Tongue (tissue), 1 donor: ENCODE measurements at regions not wholly inside any gene's neighbourhood (a gene's known extent, or its start where the extent isn't known, plus 50 kb on each side); places are given as distances from the start of the nearest gene placed in this dataset.

Experiments
- DNase-seq: peaks from one replicate; pipeline ENCODE4 v3.0.0-alpha.2; 2015

DNA sequence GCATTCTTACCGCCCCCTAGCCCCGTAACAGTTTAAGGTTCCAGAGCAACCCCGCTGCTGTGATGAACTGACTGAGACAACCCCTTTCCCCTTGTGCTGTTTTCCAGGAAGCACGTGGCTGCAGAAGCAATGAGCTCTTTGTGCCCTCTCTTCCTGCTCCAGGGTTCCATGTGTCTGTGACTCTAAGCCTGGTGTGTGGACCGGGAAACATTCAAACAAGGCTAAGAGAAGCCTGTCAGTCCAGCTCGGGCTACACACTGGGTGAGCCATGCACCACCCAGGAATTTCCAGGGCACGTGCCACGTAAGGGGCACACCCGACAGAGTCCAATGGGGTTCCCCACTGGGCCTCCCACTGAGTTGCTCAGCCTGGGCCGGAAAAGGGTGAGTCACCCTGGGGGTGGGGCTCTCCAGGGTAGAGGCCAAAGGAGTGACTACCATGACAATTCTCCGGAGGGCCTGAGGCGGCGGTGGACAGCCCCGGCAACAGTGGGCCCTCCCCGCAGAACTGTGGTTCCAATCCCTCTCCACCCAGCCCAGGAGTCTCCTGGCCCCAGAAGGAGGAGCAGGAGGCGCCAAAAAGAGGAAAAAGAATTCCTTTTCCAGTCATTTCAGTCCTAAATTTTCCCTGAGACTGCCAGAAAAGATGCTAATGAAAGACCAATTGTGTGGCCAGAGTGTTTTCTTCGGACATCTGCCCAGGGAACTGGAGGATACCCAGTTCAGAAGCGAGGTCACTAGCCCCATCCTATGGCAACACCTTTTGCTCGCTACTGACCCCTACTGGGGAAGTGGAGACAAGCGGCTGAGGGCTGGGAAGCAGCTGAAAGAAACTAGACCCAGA lies 157.8 kb upstream of the SLC1A4 start:
- DNase-seq: peak; percentile 72

DNA sequence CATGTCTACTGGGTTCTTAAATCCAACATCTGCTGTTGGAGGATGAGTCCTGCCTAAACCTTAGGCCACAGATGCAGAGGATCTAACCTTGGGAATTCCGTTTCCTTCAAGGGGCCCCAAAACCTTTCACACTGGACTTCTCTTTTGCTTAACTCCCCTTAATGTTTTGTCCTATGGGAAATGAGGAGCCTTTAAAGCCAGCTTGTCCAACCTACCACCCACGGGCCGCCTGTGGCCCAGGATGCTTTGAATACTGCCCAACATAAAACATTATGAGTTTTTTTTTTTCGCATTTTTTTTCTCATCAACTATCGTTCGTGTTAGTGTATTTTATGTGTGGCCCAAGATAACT lies 157.2 kb upstream of the SLC1A4 start:
- no peak for DNase-seq

DNA sequence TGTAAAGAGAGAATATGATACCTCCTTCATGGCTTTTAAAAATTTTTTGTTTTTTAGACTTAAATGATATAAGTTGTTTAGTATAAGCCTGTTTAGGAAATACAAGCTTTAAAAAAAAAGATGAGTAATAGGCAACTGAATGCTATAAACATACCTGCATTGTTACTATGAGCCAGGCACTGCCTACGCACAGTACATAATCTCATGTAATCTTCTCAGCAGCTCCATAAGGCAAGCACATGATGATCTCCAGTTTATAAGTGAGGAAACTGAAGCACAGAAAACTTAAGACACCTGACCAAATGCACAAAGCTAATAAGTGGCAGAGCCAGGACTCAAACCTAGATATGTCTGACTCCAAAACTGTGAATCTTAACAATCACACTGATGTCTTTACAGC lies 156.3 kb upstream of the SLC1A4 start:
- no peak for DNase-seq

DNA sequence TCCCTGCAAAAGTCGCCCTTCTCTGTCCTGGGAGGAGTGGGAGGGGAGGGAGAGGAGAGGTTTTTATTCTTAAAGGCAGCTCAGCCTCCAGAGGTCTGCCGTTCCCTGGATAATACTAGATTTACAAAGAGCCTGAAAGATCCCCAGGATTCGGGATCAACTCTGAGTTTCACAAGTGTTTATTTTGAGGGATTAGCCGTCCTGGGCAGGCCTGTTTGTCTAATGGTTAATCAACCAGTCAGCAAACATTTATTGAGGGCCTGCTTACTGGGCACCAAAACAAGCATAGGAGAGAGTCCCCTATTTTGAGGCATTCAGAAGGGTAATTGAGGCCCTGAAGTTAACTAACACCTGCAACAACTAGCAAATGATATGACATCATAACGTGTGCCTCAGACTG lies 152.6 kb upstream of the SLC1A4 start:
- no peak for DNase-seq

DNA sequence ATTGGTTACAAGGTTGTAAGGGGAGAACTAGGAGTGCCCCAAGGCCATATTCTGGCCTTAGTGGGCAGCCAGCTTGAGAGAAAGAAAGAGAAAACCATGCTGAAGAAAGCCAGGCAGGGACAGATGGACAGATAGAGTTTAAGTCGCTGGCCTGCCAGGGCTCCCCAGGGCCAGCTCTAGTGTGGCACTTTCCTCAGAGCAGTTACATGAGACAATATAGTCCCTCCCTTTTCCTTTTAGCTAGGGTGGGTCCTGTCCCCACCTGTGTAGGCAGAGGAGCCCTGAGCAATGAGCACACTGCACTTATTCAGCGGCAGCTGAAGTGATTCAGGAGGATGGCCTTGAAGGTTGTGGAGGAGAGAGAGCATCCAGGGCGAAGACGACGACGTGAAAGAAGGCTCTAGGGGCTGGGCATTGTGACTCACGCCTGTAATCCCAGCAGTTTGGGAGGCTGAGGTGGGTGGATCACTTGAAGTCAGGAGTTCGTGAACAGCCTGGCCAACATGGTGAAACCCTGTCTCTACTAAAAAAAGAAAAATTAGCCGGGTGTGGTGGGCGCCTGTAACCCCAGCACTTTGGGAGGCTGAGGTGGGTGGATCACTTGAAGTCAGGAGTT lies 152.0 kb upstream of the SLC1A4 start:
- DNase-seq: no peak

DNA sequence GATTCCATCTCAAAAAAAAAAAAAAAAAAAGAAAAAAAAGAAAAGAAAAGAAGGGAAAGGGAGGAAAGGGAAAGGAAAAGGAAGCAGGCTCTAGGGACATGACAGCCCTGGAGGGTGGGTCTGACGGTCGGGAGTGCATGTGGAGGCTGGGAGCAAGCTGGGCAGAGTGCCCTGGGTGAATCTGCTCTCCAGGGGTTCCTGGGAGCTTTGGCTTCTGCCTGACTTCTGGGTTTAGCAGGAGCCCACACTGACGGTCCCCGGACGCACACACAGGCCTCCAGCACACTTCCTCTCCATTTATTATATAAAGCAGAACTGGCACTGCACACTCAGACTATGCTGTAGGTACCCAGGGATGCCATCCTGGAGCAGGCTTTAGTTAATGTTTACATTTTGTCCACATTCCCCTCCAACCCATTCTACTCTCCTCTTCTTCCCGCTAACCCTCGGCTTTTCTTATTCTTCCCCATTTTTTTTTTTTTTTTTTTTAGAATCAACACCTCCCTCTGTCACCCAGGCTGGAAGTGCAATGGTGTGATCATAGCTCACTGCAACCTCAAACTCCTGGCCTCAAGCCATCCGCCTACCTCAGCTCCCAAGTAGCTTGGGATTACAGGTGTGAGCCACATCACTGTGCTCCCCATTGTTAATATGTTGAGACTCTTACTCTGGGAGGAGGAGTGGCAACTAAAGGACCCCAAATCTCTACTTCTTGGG lies 151.1 kb upstream of the SLC1A4 start:
- no peak for DNase-seq

DNA sequence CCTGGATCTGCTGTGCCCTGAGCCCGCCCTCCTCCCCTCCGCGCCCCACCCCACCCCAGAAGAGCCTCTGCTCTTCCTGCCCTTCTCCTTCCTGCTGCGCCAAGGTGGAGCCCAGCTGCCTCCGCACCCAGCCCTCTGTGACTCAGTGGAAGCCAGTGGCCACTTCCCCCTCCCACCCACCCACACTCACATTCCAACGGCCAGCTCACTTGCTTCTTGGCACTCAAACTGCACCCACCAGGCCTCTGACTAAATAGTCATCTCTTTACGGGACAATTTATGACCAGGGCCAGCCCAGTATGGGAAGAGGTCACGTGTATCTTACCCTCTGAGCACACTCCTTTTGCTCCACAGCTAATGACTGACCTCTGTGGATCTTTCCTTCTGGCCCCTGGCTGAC lies 150.4 kb upstream of the SLC1A4 start:
- DNase-seq: no peak

DNA sequence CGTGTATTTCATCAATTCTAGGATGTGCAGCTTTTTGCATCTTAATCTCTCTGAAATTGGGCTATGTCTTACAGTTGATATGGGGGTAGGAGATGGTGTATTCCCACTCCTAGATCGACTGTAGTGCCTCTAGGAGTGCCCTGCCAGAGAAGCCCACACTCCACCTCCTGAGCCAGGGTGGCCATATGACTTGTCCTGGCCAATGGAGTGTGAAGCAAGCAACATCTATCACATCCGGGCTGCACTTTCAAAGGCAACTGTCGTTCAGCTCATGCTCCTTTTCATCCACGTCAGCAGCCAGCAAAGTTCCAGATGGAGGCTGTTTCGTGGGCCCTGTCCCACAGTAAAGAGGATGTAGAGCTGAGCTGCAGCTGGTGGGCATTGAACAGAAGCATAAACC lies 149.4 kb upstream of the SLC1A4 start:
- no peak for DNase-seq

DNA sequence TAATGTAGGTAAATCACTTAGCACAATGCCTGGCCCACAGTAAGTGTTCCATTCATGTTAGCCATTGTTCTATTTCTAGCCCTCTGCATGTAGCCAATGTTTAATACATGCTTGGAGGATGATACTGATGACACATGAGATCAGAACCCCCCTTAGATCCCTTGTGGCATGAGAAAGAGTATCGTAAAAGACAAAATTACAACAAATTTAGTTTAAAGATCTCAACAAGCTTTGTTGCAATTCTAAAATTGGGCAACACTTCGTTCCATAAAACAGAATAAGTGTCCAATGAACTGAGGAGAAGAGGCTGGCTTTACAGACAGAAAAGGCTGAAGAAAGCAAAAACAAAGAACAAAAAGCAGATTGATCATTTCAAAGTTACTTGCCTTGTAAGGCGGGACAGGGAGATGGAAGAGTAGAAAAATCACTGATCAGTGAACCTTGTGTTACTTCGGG lies 148.7 kb upstream of the SLC1A4 start:
- DNase-seq: no peak

DNA sequence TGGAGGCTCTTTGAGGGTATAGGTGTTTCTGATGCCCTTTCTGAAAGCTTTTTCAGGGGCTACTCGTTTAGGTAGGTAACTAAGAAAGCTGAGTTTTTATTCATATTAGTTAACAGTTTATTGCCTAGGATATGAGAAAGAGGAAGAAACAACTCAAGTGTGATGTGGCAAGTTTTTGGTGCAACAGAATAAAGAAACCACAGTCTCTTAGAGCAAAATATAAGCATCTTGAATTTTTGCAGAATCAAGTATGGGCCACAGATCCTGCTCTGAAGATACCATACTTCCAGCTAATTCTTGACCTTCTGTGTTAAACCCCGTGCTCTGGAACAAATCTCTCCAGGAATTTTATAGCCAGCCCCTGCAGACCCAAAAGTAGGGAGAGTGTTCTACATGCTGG lies 147.7 kb upstream of the SLC1A4 start:
- no peak for DNase-seq

DNA sequence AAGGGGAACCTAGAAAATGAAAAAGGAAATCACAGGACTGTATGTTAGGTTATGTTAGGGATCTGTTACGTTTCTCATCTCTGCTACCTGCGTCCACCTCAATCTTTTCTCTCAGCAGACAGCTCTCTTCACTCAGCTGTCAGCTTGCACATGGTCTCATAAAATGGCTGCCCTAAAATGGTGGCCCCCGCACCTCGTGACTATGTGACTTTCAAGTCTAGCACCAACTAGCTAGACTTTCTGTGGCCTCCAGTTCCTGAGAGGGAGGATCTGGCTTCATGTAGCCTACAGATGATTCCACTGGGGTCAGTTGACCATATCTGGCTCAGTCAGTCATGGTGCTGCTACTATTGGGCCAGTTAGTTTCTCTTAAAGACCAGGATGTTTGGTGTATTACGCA lies 147.2 kb upstream of the SLC1A4 start:
- DNase-seq: no peak

DNA sequence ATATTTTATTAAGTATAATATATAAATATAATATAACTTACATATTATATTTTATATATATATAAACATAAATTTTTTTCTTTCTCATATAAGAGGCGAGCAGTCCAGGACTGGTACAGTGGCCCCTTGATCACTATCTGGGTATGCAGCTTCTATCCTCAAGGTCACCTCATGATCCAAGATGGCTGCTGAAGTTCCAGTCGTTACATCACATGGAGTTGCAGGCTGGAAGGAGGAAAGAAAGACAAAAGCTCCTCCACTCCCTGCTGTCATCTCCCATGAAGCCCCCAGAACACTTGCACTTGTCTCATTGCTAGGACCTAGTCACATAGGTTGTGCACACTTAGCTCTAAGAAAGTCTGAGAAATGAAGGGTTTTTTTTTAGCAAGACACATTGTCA lies 145.1 kb upstream of the SLC1A4 start:
- no peak for DNase-seq

DNA sequence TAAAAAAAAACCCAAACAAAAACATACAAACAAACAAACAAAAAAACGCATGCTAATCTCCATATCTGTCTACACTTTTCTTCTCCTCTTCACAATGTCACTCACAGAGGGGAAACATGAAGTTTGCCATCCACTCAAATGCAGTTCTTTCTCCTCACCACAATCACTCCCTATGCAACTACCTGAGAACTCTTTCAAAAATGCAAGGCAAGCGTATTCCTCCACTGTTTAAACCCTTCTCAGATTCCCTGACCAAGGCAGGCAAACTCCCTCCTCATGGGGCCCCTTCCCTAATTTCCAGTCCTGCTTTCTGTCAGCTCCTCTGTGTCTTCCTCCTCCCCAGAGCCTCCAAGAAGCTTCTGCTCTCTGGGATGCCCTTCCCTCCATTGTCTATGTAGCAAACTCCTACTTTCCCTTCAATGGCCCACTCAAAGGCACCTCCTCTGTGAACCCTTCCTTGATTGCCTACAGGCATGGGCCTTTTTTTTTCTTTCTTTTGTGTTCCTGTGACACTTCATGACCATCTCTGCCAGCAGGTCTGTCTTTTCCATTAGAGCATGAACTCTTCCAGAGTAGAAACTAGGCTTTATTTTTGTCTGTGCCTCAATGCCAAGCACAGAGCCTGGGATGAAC lies 143.8 kb upstream of the SLC1A4 start:
- no peak for DNase-seq

DNA sequence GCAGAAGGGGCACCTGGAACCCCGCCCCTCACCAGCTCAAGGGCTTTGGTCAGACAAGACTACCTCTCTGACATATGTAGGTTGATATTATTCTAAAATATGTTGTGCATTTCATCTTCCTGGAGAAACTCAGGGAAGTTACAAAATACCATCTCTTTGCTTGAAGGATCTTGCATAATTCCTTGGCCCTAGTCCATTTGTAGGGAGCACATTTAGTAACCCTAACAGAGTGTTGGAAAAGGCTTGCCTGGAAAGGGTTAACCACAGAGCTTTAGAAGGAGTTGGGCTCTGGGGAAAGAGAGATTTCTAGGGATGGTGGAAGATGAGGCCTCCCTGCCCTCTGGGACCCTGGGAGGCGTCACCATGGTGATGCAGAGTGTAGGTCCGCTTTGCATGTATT lies 143.0 kb upstream of the SLC1A4 start:
- no peak for DNase-seq

DNA sequence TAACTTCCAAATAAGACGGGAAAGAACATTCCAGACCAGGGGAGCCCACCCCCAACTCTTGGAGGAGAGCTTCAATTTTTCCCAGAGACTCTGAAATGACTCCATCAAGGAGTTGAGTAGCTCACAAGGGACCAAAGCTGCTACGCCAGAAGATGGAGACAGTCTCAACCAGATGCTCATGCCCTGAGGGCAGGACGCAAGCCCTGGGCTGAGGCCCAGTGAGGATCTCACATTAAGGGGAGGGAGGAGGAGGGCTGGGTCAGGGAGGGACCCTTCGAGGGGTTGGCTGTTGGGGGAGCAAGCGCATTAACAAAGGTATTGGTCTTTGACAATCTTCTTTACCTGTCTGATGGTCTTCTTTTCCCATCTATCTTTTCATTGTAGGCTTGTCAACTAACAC lies 141.3 kb upstream of the SLC1A4 start:
- no peak for DNase-seq

DNA sequence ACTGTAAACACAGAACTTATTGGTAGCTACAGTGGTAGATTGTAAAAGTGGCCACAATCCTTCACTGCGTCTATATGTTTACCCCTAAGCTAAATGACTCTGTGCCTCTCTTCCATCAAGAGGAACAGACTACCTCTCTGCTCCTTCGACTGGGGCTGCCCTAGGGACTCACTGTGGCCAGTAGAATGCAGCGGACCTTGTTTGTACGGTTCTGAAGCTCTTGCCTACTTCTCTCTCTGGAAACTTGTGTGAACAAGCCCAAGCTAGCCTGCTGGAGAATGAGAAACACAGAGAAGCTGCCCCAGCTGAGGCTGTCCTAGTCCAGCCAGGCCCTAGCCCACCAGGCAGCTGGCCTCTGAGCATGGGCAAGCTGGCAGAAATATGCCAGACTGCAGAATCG lies 140.8 kb upstream of the SLC1A4 start:
- DNase-seq: no peak

DNA sequence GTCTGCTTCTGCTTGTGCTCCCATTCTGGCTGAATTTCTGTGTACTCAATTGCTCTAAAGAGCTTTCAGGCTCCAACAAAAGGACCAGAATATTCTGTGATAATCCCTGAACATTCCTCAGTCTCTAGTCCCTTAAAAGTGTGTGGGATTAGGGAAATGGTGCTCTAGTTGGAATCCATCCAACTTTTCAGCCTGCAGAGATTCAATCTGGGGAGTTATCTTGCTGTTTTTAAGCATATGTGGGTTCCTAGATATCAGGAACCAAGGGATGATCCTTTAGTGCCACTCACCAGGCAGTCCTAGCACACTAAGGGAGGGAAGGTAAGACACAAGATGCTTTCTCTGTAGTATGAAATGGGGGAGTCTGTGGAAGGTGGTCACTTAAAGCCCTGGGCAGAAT lies 140.3 kb upstream of the SLC1A4 start:
- DNase-seq: no peak

DNA sequence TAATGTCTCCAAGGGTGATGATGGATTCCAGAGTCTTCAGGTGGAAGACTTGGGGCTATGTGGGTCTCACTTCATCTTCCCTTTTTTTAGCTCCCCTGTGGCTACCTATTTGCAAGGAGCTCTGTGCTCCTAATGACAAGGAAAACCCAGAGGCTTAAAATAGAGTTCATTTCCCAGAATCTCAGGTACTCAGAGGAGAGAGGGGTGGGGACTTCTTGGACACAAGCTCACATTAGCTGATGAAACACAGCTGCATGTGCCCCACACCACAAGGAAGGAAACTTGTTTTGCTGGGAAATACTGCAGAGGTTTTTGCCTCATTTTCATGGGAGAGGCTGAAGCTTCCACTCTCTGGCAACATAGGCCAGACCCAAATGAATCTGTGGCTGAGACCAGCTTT lies 138.6 kb upstream of the SLC1A4 start:
- DNase-seq: peak; percentile 45

DNA sequence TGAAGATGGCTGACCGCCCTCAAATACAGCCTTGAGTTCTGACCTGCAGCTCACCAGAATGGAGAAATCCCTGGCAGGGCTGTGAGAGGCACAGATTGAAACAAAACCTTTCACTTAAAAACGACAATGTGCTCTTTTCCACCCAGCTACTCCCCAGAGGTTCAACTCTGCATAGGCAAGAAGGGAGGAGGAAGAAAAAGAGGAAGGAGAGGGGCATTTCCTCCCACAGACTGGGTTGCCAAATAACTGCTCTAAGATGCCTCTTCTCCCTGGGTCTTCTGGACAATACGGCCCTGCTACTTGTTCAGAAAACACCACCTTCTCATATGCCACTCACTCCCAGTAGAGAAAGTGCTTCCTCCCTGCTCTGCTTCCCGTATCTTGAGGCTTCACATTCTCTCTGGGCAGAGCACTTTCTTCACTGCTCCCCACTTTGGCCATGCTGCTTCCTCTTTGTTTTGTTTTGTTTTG lies 136.4 kb upstream of the SLC1A4 start:
- DNase-seq: no peak

DNA sequence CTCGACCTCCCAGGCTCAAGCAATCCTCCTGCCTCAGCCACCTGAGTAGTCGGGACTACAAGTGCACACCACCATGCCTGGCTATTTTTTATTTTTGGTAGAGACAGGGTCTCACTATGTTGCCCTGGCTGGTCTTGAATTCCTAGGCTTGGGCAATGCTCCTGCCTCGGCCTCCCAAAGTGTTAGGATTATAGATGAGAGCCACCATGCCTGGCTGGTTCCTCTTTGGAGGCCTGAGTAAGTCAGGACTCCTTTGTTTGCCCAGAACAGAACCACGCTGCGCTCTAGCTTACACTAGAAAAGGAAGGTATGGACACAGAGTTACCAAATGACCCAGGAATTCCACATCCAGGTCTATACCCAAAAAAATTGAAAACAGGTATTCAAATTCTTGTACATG lies 135.9 kb upstream of the SLC1A4 start:
- DNase-seq: no peak

DNA sequence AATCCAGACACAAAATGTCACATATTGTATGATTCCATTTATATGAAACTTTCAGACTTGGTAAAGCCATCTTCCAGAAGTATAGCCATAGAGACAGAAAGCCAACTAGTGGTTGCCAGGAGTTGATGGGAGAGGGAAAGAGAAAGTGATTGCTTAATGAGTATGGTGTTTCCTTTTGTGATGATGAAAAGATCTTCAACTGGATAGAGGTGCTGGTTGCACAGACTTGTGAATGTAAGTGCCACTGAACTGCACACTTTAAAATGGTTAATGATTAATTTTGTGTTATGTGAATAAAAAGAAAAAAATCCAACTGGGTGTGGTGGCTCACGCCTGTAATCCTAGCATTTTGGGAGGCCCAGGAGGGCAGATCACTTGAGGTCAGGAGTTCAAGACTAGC lies 135.3 kb upstream of the SLC1A4 start:
- no peak for DNase-seq

DNA sequence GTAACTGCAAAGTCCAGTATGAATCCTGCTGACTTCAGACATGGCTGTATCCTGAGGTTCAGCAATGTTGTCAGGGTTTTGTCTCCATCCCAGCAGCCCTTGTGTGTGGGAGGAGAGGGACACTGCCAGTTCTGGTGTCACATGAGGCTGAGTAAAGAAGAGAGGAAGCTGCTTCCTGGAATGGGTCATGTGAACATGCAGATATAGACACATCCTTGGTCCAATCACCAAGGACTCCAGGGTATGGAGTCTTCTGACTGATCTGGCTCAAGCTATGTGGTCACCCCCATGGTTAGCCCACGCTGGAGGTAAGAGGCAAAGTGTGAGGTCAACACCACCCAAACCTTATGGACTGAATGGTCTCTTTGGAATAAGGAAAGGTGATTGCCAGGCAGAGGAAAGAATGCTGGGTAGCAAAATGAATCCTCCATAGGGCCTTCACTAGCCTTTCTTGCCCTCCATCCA lies 134.4 kb upstream of the SLC1A4 start:
- no peak for DNase-seq
